K562 (cell line): ENCODE measurements at regions not wholly inside any gene's neighbourhood (a gene's known extent, or its start where the extent isn't known, plus 50 kb on each side); places are given as distances from the start of the nearest gene placed in this dataset.

Experiments used
- CBFB ChIP-seq: sonication (generic); formaldehyde crosslinking; IDR thresholded peaks from 2 replicates; pipeline ENCODE4 v1.4.0; 2020; ENCODE audit warnings: mild to moderate bottlenecking, missing genetic modification reagents
- CHD2 ChIP-seq: IDR thresholded peaks from 2 replicates; pipeline ENCODE4 v1.6.1; 2011; ENCODE audit warnings: low read depth, low read length
- E2F8 ChIP-seq: fragments of 450-650 bp; IDR thresholded peaks from 2 replicates; pipeline ENCODE4 v1.7.1; 2018; ENCODE audit warnings: mild to moderate bottlenecking, low read depth; ENCODE audit not compliant: partially characterized antibody
- E4F1 ChIP-seq: fragments of 250-450 bp; sonication (Bioruptor Pico); IDR thresholded peaks from 2 replicates; pipeline ENCODE4 v1.5.0; 2021; ENCODE audit warnings: mild to moderate bottlenecking, borderline replicate concordance
- ERF ChIP-seq: fragments of 450-650 bp; formaldehyde crosslinking; IDR thresholded peaks from 2 replicates; pipeline ENCODE4 v1.4.0; 2020; ENCODE audit warnings: mild to moderate bottlenecking, mixed read lengths
- EZH2 ChIP-seq: IDR thresholded peaks from 2 replicates; pipeline ENCODE4 v1.6.1; 2012; ENCODE audit warnings: low read depth, mild to moderate bottlenecking, inconsistent platforms, low read length, borderline replicate concordance
- FOSL1 ChIP-seq: fragments of 200-800 bp; sonication (Bioruptor generic); conservative IDR thresholded peaks from 2 replicates; pipeline ENCODE4 v1.6.1; 2016; ENCODE audit warnings: missing genetic modification characterization, missing compliant biosample characterization
- NR2C2 ChIP-seq, 2 experiments: fragments of 200-800 bp in 1 of 2; sonication (Bioruptor generic) in 1 of 2; sonication (generic) in 1 of 2; formaldehyde crosslinking in 1 of 2; IDR thresholded peaks; 2 replicates each; pipeline versions ENCODE4 v1.6.1 to v1.8.0; 2016 to 2022; ENCODE audit warnings: mild to moderate bottlenecking in 1 of 2, missing compliant biosample characterization in 1 of 2, missing genetic modification characterization in 1 of 2, missing genetic modification reagents in 1 of 2
- PKNOX1 ChIP-seq: fragments of 450-650 bp; IDR thresholded peaks from 2 replicates; pipeline ENCODE4 v1.6.1; 2016
- SAFB2 ChIP-seq: fragments of 200-400 bp; formaldehyde crosslinking; IDR thresholded peaks from 2 replicates; pipeline ENCODE4 v1.6.1; 2018; ENCODE audit warnings: borderline replicate concordance, low read length, low read depth, moderate library complexity; ENCODE audit not compliant: severe bottlenecking
- SIX5 ChIP-seq, 2 experiments: IDR thresholded peaks; 2 replicates each; pipeline ENCODE4 v1.6.1; 2011; ENCODE audit warnings: low read length in 2 of 2, borderline replicate concordance in 1 of 2, low read depth in 1 of 2, mild to moderate bottlenecking in 1 of 2, moderate library complexity in 1 of 2; ENCODE audit not compliant: insufficient read depth in 1 of 2
- SNIP1 ChIP-seq: fragments of 450-650 bp; IDR thresholded peaks from 2 replicates; pipeline ENCODE4 v1.7.1; 2017; ENCODE audit warnings: low read depth, mild to moderate bottlenecking
- TGIF2 ChIP-seq: sonication (generic); formaldehyde crosslinking; IDR thresholded peaks from 2 replicates; pipeline ENCODE4 v1.8.1; 2022; ENCODE audit warnings: mild to moderate bottlenecking, missing genetic modification reagents, moderate library complexity
- THAP7 ChIP-seq: fragments of 250-450 bp; sonication (Bioruptor Pico); IDR thresholded peaks from 2 replicates; pipeline ENCODE4 v1.5.0; 2021
- ZNF12 ChIP-seq: sonication (generic); formaldehyde crosslinking; IDR thresholded peaks from 2 replicates; pipeline ENCODE4 v1.4.0; 2020; ENCODE audit warnings: mild to moderate bottlenecking, missing genetic modification reagents
- ZNF740 ChIP-seq, 3 experiments: fragments of 200-800 bp in 1 of 3; sonication (Bioruptor generic) in 1 of 3; sonication (generic) in 1 of 3; formaldehyde crosslinking in 1 of 3; IDR thresholded peaks; 2 replicates each; pipeline versions ENCODE4 v1.6.1 to v1.8.0; 2016 to 2022; ENCODE audit warnings: mild to moderate bottlenecking in 2 of 3, missing compliant biosample characterization in 2 of 3, missing genetic modification characterization in 2 of 3, missing genetic modification reagents in 1 of 3

GRCh38 chrX:102841706-102842003 is 95.4 kb upstream of the RAB40AL start (continued):
- TF ChIP-seq E2F8: no peak
- peak; percentile 42; the same call in 1 of the 2 replicates for TF ChIP-seq FOSL1 (tag)
- TF ChIP-seq NR2C2 (CRISPR knock-in tag; IDR thresholded peaks at IDR 0.05): no peak
- TF ChIP-seq NR2C2 (tag; IDR thresholded peaks at IDR 0.05): peak; percentile 68
- no peak for TF ChIP-seq SIX5 (IDR thresholded peaks at IDR 0.05; ENCODE audit: borderline replicate concordance in 1 of 2, insufficient read depth in 1 of 2, low read depth in 1 of 2, low read length in 2 of 2)
- TF ChIP-seq TGIF2 (CRISPR knock-in tag): no peak
- TF ChIP-seq ERF: no peak
- no peak for TF ChIP-seq CBFB (CRISPR knock-in tag)
- no peak for TF ChIP-seq CHD2
- no peak for TF ChIP-seq EZH2
- TF ChIP-seq SNIP1: no peak
- TF ChIP-seq SAFB2: no peak
- no peak for TF ChIP-seq ZNF740 (CRISPR knock-in tag; IDR thresholded peaks at IDR 0.05)
- TF ChIP-seq ZNF740 (tag; IDR thresholded peaks at IDR 0.05): no peak
- no peak for TF ChIP-seq THAP7 (CRISPR knock-in tag)
- TF ChIP-seq PKNOX1: no peak
- no peak for TF ChIP-seq ZNF12 (CRISPR knock-in tag)
- no peak for TF ChIP-seq E4F1 (CRISPR knock-in tag)
